ENCODE measurements at regions not wholly inside any gene's neighbourhood (a gene's known extent, or its start where the extent isn't known, plus 50 kb on each side); places are given as distances from the start of the nearest gene placed in this dataset.
"Not testable (repeated sequence)": the region's sequence is repeated elsewhere in the genome, so short reads cannot be mapped to it uniquely, and the experiment has no call there.

DNA sequence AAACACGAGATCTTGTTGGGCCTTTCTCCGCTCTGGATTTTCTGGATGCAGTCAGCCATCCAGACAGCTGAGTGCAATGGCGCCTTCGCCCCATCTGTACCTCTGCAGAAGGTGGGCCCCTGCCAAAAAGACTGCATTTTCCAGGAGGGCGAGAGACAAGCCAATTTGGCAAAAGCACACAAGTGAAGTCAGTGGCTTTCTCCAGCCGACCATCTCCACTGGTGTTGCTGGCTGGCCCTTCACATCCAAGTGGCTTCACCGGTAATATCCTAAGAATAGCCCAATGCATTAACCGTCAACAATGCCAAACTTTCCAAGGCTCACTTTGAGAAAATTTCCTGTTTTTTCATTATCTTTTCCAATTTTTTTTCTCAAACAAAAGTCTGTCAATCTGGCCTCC, 96.2 kb upstream of the MXRA5 start:
- H3K4me3 ChIP-seq (ENCODE audit: low read depth, low read length), result no peak overlapping the region
- ChIA-PET POLR2A (no interaction called here), CTCF (no interaction called here)
- no peak overlapping the region for H3K27ac ChIP-seq (ENCODE audit: extremely low read depth, low read depth, low read length)
- H3K36me3 ChIP-seq (ENCODE audit: control insufficient read depth in 2 of 2, insufficient read depth in 1 of 2, low read length in 2 of 2), result no peaks in the 10 kb centered on the region
- H3K9me3 ChIP-seq (ENCODE audit: control insufficient read depth, insufficient read depth, low read depth, low read length), result no peaks in the 10 kb centered on the region
- H3K4me1 ChIP-seq (ENCODE audit: control insufficient read depth, insufficient read depth, low read length), result no peaks in the 10 kb centered on the region
- TF ChIP-seq ZNF341 (tag by site-specific recombination; IDR thresholded peaks at IDR 0.05; ENCODE audit: low read depth) (no peak), ZNF530 (tag by site-specific recombination; IDR thresholded peaks at IDR 0.05; ENCODE audit: low read depth) (no peak)
- TF ChIP-seq, protein P1, sequence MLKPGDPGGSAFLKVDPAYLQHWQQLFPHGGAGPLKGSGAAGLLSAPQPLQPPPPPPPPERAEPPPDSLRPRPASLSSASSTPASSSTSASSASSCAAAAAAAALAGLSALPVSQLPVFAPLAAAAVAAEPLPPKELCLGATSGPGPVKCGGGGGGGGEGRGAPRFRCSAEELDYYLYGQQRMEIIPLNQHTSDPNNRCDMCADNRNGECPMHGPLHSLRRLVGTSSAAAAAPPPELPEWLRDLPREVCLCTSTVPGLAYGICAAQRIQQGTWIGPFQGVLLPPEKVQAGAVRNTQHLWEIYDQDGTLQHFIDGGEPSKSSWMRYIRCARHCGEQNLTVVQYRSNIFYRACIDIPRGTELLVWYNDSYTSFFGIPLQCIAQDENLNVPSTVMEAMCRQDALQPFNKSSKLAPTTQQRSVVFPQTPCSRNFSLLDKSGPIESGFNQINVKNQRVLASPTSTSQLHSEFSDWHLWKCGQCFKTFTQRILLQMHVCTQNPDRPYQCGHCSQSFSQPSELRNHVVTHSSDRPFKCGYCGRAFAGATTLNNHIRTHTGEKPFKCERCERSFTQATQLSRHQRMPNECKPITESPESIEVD (tag by site-specific recombination; IDR thresholded peaks at IDR 0.05), result no peak
- TF ChIP-seq, protein P2, sequence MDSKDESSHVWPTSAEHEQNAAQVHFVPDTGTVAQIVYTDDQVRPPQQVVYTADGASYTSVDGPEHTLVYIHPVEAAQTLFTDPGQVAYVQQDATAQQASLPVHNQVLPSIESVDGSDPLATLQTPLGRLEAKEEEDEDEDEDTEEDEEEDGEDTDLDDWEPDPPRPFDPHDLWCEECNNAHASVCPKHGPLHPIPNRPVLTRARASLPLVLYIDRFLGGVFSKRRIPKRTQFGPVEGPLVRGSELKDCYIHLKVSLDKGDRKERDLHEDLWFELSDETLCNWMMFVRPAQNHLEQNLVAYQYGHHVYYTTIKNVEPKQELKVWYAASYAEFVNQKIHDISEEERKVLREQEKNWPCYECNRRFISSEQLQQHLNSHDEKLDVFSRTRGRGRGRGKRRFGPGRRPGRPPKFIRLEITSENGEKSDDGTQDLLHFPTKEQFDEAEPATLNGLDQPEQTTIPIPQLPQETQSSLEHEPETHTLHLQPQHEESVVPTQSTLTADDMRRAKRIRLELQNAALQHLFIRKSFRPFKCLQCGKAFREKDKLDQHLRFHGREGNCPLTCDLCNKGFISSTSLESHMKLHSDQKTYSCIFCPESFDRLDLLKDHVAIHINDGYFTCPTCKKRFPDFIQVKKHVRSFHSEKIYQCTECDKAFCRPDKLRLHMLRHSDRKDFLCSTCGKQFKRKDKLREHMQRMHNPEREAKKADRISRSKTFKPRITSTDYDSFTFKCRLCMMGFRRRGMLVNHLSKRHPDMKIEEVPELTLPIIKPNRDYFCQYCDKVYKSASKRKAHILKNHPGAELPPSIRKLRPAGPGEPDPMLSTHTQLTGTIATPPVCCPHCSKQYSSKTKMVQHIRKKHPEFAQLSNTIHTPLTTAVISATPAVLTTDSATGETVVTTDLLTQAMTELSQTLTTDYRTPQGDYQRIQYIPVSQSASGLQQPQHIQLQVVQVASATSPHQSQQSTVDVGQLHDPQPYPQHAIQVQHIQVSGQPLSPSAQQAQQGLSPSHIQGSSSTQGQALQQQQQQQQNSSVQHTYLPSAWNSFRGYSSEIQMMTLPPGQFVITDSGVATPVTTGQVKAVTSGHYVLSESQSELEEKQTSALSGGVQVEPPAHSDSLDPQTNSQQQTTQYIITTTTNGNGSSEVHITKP (tag by site-specific recombination; IDR thresholded peaks at IDR 0.05), result no peak

DNA sequence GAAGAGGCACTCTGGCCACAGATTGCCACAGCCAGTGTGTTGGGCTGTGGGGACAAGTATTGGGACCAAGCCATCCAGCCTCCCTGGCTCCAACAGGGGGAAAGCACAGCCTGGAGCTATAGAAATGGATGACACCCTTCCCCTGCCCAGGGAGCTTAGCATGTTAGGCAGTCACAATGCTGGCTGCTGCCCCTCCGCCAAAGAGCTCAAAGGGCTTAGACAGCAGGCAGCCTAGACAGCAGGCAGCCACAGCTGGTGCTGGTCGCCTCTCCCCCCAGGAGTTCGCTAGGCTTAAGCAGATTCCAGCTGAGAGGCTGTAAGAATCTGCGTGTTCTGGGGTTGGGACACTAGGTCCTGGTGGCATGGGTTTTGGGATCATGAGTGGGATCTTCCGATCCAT, 94.5 kb upstream of the MXRA5 start:
- H3K4me3 ChIP-seq (ENCODE audit: low read depth, low read length), result no peak overlapping the region
- H3K36me3 ChIP-seq (ENCODE audit: control insufficient read depth in 2 of 2, insufficient read depth in 1 of 2, low read length in 2 of 2), result no peaks in the 10 kb centered on the region
- no peaks in the 10 kb centered on the region for H3K4me1 ChIP-seq (ENCODE audit: control insufficient read depth, insufficient read depth, low read length)
- CTCF ChIA-PET, result no interaction called here
- H3K27ac ChIP-seq (ENCODE audit: extremely low read depth, low read depth, low read length), result no peak overlapping the region
- TF ChIP-seq, protein P3, sequence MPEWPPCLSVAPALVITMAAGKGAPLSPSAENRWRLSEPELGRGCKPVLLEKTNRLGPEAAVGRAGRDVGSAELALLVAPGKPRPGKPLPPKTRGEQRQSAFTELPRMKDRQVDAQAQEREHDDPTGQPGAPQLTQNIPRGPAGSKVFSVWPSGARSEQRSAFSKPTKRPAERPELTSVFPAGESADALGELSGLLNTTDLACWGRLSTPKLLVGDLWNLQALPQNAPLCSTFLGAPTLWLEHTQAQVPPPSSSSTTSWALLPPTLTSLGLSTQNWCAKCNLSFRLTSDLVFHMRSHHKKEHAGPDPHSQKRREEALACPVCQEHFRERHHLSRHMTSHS (tag by site-specific recombination; IDR thresholded peaks at IDR 0.05), result no peak
- no peak for TF ChIP-seq ZNF223 (tag by site-specific recombination; IDR thresholded peaks at IDR 0.05)
- TF ChIP-seq ZNF629 (tag by site-specific recombination; IDR thresholded peaks at IDR 0.05), result no peak
- no peak for TF ChIP-seq MZF1 (tag by site-specific recombination; IDR thresholded peaks at IDR 0.05; ENCODE audit: borderline replicate concordance)
- TF ChIP-seq RBAK (tag by site-specific recombination; IDR thresholded peaks at IDR 0.05), result no peak
- TF ChIP-seq ZBTB7A (tag by site-specific recombination; IDR thresholded peaks at IDR 0.05; ENCODE audit: low read depth), result no peak
- TF ChIP-seq ZNF426 (tag by site-specific recombination; IDR thresholded peaks at IDR 0.05), result no peak
- TF ChIP-seq ZNF521 (tag by site-specific recombination; IDR thresholded peaks at IDR 0.05), result no peak
- no peak for TF ChIP-seq ZBTB1 (tag by site-specific recombination; IDR thresholded peaks at IDR 0.05)
- TF ChIP-seq ZNF596 (tag by site-specific recombination; IDR thresholded peaks at IDR 0.05), result no peak
- no peak for TF ChIP-seq ZNF266 (tag by site-specific recombination; IDR thresholded peaks at IDR 0.05; ENCODE audit: low read depth)
- POLR2A ChIA-PET, result no interaction called here
- no peaks in the 10 kb centered on the region for H3K9me3 ChIP-seq (ENCODE audit: control insufficient read depth, insufficient read depth, low read depth, low read length)

DNA sequence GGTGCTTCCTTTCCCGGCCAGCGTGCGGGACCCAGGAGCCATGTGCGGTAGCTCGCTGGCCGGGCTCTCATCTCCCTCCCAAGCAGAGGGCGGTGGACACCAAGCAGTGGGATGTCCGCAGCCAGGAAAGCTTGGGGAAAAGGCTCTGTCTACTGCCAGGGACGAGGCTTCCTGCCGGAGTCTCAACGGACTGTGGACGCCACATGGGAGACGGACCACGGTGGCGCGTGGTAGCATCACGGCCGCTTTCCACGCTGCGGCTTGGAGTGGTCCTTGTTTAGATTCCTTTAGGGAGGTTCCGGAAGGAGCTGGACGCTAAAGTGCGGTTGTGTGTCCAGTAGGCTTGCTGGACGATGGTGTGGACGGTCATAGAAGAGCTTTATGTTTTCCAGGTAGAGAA, 89.5 kb upstream of the MXRA5 start:
- H3K36me3 ChIP-seq (ENCODE audit: control insufficient read depth in 2 of 2, insufficient read depth in 1 of 2, low read length in 2 of 2); H3K4me3 ChIP-seq (ENCODE audit: low read depth, low read length); H3K27ac ChIP-seq (ENCODE audit: extremely low read depth, low read depth, low read length); H3K9me3 ChIP-seq (ENCODE audit: control insufficient read depth, insufficient read depth, low read depth, low read length); CTCF ChIA-PET; H3K4me1 ChIP-seq (ENCODE audit: control insufficient read depth, insufficient read depth, low read length); POLR2A ChIA-PET: not testable (repeated sequence)
